Endometrial microvascular endothelial cells (primary cell): ENCODE measurements at regions not wholly inside any gene's neighbourhood (a gene's known extent, or its start where the extent isn't known, plus 50 kb on each side); places are given as distances from the start of the nearest gene placed in this dataset.
"Not testable (repeated sequence)": the region's sequence is repeated elsewhere in the genome, so short reads cannot be mapped to it uniquely, and the experiment has no call there.

Experiments used
- in situ Hi-C: cut with HindIII; loops from 2 replicates; pipeline ENCODE4 v1.10.0; 2017; ENCODE audit warnings: low sequenced_read_pairs, low pct_unique_long_range_greater_than_20kb; ENCODE audit errors: inconsistent ontology term

DNA sequence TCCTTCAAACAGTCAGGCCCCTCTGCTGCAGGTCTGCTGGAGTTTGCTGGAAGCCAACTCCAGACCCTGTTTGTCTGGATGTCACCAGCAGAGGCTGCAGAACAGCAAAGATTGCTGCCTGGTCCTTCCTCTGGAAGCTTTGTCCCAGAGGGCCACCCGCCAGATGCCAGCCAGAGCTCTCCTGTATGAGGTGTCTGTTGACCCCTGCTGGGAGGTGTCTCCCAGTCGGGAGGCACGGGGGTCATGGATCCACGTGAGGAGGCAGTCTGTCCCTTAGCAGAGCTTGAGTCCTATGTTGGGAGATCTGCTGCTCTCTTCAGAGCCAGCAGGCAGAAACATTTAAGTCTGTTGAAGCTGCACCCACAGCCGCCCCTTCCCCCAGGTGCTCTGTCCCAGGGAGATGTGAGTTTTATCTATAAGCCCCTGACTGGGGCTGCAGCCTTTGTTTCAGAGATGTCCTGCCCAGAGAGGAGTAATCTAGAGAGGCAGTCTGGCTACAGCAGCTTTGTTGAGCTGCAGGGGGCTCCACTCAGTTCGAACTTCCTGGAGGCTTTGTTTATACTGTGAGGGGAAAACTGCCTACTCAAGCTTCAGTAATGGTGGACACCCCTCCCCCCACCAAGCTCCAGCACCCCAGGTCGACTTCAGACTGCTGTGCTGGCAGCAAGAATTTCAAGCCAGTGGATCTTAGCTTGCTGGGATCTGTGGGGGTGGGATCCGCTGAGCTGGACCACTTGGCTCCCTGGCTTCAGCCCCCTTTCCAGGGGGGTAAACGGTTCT, 72.1 kb downstream of the OGFRL1 start:
- in situ Hi-C loops, result not testable (repeated sequence)

- in situ Hi-C loops, result no loop called here
Observed at GRCh38 chr6:71364889-71365542, 76.4 kb downstream of the OGFRL1 start.

DNA sequence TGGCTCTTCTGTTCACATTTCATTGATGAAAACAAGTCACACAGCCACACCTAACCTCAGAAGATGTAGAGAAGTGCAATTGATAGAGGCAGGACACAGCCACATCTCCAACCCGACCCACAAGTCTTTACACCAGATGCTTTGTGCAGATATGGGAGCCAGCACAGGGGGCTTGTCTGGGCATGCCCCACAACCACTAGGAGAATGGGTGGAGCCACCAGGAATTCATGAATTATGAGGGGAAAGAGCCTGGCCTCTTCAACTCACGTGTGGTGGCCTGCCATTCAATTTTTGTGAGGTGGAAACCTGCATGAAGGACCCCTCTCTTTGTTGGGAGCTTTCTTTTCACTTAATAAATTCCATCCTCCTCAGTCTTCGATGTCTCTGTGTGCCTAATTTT, 79.1 kb downstream of the OGFRL1 start:
- in situ Hi-C loops, result no loop called here

DNA sequence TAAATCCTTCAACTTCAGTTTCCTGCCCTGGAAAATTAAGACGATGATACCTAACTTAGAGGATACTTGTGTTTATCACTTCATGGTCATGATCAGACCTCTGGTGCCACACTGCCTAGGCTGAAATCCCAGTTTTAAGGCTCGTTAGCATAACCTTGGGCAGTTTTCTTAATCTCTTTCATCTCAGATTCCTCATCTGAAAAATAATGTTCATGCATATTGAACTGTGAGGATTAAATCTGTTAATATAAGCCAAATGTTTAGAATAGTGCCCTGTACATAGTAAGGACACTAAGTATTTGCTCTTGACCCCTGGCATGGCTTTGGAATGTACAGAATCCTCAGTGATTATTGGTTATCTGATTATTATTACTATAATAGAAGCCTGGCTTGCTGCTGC, 79.7 kb downstream of the OGFRL1 start:
- in situ Hi-C loops, result no loop called here

GRCh38 chr6:71371559-71371958, 82.9 kb downstream of the OGFRL1 start:
- in situ Hi-C loops, result no loop called here

- in situ Hi-C loops, result no loop called here
Observed at GRCh38 chr6:71373943-71374342, 85.3 kb downstream of the OGFRL1 start.

DNA sequence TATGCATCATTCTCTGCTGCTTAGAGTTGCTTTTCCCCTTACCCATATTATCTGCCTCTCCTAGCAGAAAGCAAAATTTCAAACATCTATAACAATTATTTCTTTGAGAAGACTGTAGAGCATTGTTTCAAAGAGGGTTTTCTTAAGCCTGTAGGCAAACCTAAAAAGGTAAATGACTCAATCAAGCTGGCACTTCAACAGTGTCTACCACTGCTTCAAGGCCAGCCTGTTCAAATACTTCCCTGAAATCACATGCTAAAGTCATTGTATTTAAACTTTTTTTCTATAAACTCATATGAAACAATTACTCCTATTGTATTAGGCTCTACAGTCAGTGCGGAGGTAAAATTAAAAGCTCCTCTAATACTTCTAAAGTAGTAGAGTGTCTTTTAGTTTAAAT, 87.1 kb downstream of the OGFRL1 start:
- in situ Hi-C loops, result no loop called here

- in situ Hi-C loops, result no loop called here
Observed at GRCh38 chr6:71376830-71377229, 88.2 kb downstream of the OGFRL1 start.

DNA sequence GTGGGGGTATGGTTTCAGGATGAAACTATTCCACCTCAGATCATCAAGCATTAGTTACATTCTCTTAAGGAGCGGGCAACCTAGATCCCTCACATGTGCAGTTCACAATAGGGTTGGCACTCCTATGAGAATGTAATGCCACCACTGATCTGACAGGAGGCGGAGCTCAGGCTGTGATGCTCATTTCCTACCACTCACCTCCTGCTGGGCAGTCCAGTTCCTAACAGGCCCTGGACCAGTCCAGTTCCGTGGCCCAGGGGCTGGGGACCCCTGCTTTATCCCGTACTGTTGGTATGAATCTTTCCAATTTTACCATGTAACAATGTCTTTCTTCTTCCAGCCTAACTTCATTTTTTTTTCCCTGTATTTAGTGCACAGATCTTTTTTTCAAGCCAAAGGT, 94.9 kb downstream of the OGFRL1 start:
- in situ Hi-C loops, result loop anchor here (10.0 kb wide), 1 partner anchor 121 kb away; no protein-coding TSS in a partner anchor

GRCh38 chr6:71383901-71384489, 95.4 kb downstream of the OGFRL1 start:
- in situ Hi-C loops, result loop anchor here (10.0 kb wide), 1 partner anchor 121 kb away; no protein-coding TSS in a partner anchor

GRCh38 chr6:71385111-71385822, 96.7 kb downstream of the OGFRL1 start:
- in situ Hi-C loops, result loop anchor here (10.0 kb wide), 1 partner anchor 120 kb away; no protein-coding TSS in a partner anchor

- in situ Hi-C loops, result loop anchor here (10.0 kb wide), 1 partner anchor 119 kb away; no protein-coding TSS in a partner anchor
Observed at GRCh38 chr6:71386215-71386614, 97.6 kb downstream of the OGFRL1 start.

DNA sequence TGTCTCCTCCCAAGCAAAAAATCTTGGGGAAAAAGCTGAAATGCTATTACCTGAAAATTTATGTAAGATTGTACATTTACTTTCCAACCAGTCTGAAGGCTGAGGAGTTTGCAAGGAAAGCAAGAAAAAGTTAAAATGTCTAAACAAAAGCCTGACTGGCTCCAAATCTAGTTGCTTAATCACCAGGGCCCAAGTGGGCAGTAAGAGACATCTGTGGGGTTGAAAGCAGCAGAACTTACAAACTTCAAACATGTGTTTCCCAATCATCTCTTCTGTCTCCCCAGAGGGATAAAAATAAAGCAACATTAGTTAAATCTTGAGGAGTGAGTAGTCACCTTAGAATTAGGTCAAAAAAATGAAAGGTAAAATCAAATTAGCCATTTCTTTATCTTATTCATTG, 98.6 kb downstream of the OGFRL1 start:
- in situ Hi-C loops, result loop anchor here (10.0 kb wide), 1 partner anchor 118 kb away; no protein-coding TSS in a partner anchor

- in situ Hi-C loops, result loop anchor here (10.0 kb wide), 1 partner anchor 117 kb away; no protein-coding TSS in a partner anchor
Observed at GRCh38 chr6:71388068-71388744, 99.6 kb downstream of the OGFRL1 start.

DNA sequence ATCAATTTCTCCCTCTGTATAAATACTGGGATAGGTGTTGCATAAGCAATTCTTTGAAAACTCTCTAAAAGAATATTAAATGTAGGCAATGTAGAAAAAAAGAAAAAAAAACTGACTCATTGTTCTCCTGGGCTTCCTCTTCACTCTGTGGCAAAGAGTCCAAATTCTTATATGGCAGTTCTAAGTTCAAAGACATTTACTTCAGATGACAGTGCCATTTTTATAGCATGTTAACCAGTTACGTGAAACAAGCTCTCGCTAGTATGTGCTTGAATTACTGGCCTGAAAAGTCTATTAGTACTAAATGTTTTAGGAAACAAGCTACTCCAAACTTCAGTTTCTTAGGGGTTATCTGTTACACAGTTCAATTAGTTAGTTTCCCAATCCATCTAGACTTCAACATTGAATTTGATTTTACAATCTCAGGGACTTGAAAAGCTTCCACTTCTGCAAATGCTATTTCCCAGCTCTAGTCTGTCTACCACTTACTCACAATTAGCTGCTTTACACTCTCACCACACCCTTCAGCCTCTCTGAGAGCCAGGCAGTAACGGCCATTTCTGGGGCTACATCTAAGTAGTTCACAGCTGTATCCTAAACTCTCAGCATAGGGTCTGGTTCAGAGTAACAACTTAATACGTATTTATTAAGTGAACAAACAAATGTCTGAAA, 100.4 kb downstream of the OGFRL1 start:
- in situ Hi-C loops, result loop anchor here (10.0 kb wide), 1 partner anchor 116 kb away; no protein-coding TSS in a partner anchor

- in situ Hi-C loops, result no loop called here
Observed at GRCh38 chr6:71391126-71391525, 102.5 kb downstream of the OGFRL1 start.

DNA sequence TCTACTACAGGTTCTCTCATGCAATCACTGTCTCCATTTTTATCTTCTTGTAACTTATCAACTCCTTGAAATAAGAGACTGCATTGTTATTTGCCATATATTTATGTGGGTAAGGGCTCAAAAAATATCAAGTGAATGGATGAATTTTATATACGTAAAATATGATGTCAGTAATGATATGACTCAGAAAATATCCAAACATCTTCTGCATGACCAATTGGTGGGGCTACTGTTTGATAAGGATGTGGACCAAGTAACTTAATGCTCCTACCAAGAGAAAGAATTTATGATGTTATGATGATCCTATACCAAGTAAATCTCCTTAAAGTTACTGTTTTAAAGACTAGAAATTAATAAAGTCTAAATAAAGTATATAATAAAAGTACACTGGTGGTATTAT, 103.7 kb downstream of the OGFRL1 start:
- in situ Hi-C loops, result no loop called here

DNA sequence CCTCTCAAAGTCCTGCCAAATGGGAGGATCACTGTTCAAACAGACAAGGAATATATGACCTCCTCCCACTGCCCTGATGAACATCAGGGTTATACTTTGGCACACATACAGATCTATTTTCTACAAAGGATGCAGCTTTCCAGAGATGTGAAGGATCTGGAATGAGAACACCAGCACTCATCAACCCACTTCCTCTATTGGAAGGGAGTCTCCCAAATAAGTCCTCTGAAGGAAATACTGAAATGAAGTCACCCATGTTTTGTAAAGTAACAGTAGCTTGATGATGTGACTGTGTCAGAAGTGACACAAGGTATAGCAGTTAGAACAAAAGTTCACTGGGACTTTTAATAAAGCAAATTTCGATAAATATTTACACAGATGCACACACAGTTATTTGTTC, 104.9 kb downstream of the OGFRL1 start:
- in situ Hi-C loops, result no loop called here
